ENCODE measurements at regions not wholly inside any gene's neighbourhood (a gene's known extent, or its start where the extent isn't known, plus 50 kb on each side); places are given as distances from the start of the nearest gene placed in this dataset.

DNA sequence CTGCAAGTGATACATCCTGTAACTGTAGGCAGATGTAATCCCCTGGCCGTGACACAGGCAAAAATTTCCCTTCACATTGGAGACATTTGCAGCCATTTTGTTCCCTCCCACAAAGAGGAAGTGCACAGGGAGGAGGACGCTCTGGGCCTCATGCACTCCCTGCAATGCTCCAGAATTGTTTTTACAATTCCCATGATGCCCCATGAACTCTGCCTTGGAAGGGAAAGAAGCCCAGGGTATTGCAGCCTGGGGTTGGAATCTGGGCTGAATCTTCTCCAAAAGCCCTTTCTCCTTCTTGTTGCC lies 491.7 kb downstream of the CCDC171 start:
- ChIA-PET POLR2A (no interaction called here), CTCF (no interaction called here)
- BruUV-seq (replicated peaks): no TSS peak
- H3K9me3 Mint-ChIP-seq (ENCODE audit: unreplicated experiment): no peaks in the 10 kb centered on the region
- Histone ChIP-seq H3K36me3 (ENCODE audit: control insufficient read depth, insufficient read depth, low read length) (no peaks in the 10 kb centered on the region), H3K9me3 (no peaks in the 10 kb centered on the region), H3K4me3 (ENCODE audit: low read depth, low read length) (no peak overlapping the region), H3K27me3 (replicated peaks; ENCODE audit: control insufficient read depth, insufficient read depth, low read length) (no peaks in the 10 kb centered on the region), H3K4me1 (no peaks in the 10 kb centered on the region)
- H3K4me1 Mint-ChIP-seq (ENCODE audit: low read depth, unreplicated experiment): no peaks in the 10 kb centered on the region
- H3K27ac Mint-ChIP-seq (ENCODE audit: unreplicated experiment): no peak overlapping the region
- H3K36me3 Mint-ChIP-seq (ENCODE audit: insufficient read depth, unreplicated experiment): no peaks in the 10 kb centered on the region
- H3K4me3 Mint-ChIP-seq (ENCODE audit: unreplicated experiment): no peak overlapping the region
- DNase-seq: no peak
- intact Hi-C loops (cut with micrococcal nuclease; ENCODE audit: unreplicated experiment): no loop called here
- TF ChIP-seq, protein P1, sequence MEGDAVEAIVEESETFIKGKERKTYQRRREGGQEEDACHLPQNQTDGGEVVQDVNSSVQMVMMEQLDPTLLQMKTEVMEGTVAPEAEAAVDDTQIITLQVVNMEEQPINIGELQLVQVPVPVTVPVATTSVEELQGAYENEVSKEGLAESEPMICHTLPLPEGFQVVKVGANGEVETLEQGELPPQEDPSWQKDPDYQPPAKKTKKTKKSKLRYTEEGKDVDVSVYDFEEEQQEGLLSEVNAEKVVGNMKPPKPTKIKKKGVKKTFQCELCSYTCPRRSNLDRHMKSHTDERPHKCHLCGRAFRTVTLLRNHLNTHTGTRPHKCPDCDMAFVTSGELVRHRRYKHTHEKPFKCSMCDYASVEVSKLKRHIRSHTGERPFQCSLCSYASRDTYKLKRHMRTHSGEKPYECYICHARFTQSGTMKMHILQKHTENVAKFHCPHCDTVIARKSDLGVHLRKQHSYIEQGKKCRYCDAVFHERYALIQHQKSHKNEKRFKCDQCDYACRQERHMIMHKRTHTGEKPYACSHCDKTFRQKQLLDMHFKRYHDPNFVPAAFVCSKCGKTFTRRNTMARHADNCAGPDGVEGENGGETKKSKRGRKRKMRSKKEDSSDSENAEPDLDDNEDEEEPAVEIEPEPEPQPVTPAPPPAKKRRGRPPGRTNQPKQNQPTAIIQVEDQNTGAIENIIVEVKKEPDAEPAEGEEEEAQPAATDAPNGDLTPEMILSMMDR (IDR thresholded peaks at IDR 0.05; ENCODE audit: insufficient read depth in 1 of 2, low read depth in 1 of 2, low read length in 1 of 2, severe bottlenecking in 1 of 2, unreplicated experiment in 1 of 2): no peak
- no peaks in the 10 kb centered on the region for H3K27me3 Mint-ChIP-seq (ENCODE audit: insufficient read depth, unreplicated experiment)

DNA sequence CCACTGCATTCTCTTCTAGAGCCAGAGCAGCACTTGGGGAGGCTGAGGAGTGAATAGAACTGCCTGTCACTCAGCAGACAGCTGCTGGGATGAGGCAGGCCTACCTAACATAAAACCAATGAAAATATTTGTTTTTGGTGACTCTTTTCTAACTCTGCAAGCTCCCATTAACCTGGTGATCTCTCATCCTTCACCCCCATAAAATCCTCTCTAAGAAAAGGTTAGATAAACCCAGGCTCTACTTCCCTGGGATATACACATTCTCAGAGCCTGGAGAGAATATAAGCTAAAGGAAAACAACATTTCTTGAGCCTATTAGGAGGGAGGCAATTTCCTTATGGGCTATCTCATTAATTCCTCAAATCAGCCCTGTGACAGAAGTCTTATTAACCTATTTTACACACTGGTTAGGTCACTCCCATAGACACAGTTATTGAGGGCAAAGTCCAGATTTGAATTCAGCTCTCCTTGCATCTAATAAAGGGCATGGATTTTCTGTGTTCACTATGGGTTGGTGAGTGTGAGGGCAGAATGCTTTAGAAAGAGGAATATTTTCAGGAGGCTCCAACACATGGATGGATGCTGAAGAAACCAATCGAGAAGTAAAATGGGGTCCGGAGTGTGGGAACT lies 492.9 kb downstream of the CCDC171 start:
- ChIA-PET POLR2A (no interaction called here), CTCF (no interaction called here)
- Mint-ChIP-seq H3K4me3 (ENCODE audit: unreplicated experiment) (no peak overlapping the region), H3K9me3 (ENCODE audit: unreplicated experiment) (no peaks in the 10 kb centered on the region), H3K36me3 (ENCODE audit: insufficient read depth, unreplicated experiment) (no peaks in the 10 kb centered on the region), H3K27me3 (ENCODE audit: insufficient read depth, unreplicated experiment) (no peaks in the 10 kb centered on the region), H3K4me1 (ENCODE audit: low read depth, unreplicated experiment) (no peaks in the 10 kb centered on the region), H3K27ac (ENCODE audit: unreplicated experiment) (no peak overlapping the region)
- DNase-seq: no peak
- Histone ChIP-seq H3K4me1 (no peaks in the 10 kb centered on the region), H3K27me3 (replicated peaks; ENCODE audit: control insufficient read depth, insufficient read depth, low read length) (no peaks in the 10 kb centered on the region), H3K9me3 (no peaks in the 10 kb centered on the region), H3K36me3 (ENCODE audit: control insufficient read depth, insufficient read depth, low read length) (no peaks in the 10 kb centered on the region), H3K4me3 (ENCODE audit: low read depth, low read length) (no peak overlapping the region)
- intact Hi-C loops (cut with micrococcal nuclease; ENCODE audit: unreplicated experiment): no loop called here
- TF ChIP-seq, protein P1 (IDR thresholded peaks at IDR 0.05; ENCODE audit: insufficient read depth in 1 of 2, low read depth in 1 of 2, low read length in 1 of 2, severe bottlenecking in 1 of 2, unreplicated experiment in 1 of 2): no peak
- BruUV-seq (replicated peaks): no TSS peak

DNA sequence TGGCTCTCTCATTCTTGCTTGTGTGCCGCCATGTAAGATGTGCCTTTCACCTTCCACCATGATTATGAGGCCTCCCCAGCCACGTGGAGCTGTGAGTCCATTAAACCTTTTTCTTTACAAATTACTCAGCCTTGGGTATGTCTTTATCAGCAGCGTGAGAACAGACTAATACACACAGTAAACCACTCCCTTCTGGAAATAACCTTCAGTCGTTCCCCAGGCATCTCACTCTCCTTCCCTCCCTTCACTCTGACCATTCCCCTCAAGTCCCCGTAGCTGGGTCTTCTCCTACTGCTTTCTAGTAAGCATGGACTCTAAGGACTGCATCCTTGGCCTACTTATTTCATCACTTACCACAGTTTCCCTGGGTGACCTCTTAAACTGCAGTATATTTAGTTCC lies 493.9 kb downstream of the CCDC171 start:
- H3K4me1 ChIP-seq: no peaks in the 10 kb centered on the region
- ChIA-PET POLR2A (no interaction called here), CTCF (no interaction called here)
- TF ChIP-seq, protein P1 (IDR thresholded peaks at IDR 0.05; ENCODE audit: insufficient read depth in 1 of 2, low read depth in 1 of 2, low read length in 1 of 2, severe bottlenecking in 1 of 2, unreplicated experiment in 1 of 2): no peak
- H3K27me3 ChIP-seq (replicated peaks; ENCODE audit: control insufficient read depth, insufficient read depth, low read length): no peaks in the 10 kb centered on the region
- intact Hi-C loops (cut with micrococcal nuclease; ENCODE audit: unreplicated experiment): no loop called here
- DNase-seq: no peak
- H3K27me3 Mint-ChIP-seq (ENCODE audit: insufficient read depth, unreplicated experiment): no peaks in the 10 kb centered on the region
- no peaks in the 10 kb centered on the region for H3K36me3 ChIP-seq (ENCODE audit: control insufficient read depth, insufficient read depth, low read length)
- H3K9me3 Mint-ChIP-seq (ENCODE audit: unreplicated experiment): no peaks in the 10 kb centered on the region
- no peaks in the 10 kb centered on the region for H3K9me3 ChIP-seq
- no TSS peak for BruUV-seq (replicated peaks)
- H3K27ac Mint-ChIP-seq (ENCODE audit: unreplicated experiment): no peak overlapping the region
- H3K4me3 ChIP-seq (ENCODE audit: low read depth, low read length): no peak overlapping the region
- H3K4me3 Mint-ChIP-seq (ENCODE audit: unreplicated experiment): no peak overlapping the region
- H3K4me1 Mint-ChIP-seq (ENCODE audit: low read depth, unreplicated experiment): no peaks in the 10 kb centered on the region
- no peaks in the 10 kb centered on the region for H3K36me3 Mint-ChIP-seq (ENCODE audit: insufficient read depth, unreplicated experiment)

Measured in Caco-2 (cell line).